ENCODE measurements at regions not wholly inside any gene's neighbourhood (a gene's known extent, or its start where the extent isn't known, plus 50 kb on each side); places are given as distances from the start of the nearest gene placed in this dataset.

DNA sequence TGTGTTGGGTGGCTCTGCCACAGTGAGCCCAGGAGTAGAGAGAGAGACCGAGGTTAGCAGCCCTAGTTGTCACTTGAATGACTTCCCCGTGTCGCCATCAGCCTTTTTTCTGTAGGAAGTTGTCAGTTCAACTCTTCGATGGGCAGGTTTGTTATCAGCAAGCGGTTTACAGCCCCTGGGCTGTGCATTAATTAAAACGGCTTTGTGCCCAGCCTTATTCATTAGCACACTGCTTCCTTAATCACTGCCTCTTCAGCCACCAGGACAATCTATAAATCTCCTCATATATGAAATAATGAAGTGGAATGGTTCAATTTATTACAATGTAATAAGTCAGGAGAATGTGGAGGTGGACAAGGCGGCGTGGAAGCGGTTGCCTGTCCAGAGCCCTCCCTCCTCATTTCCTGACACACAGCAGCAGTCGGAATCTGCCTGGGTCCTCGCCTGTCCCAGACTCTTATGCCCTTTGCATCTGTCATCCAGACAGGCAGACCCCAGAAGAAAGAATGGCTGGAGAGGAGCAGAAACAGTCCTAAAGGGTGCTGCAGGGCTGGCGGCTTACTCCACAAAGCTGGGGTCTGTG is 122.4 kb upstream of the OPCML start:
- no peak for TF ChIP-seq CTCF (IDR thresholded peaks at IDR 0.05)
- TF ChIP-seq POLR2A (IDR thresholded peaks at IDR 0.05; ENCODE audit: low read depth), result no peak
- TF ChIP-seq EP300 (IDR thresholded peaks at IDR 0.05), result no peak

All from esophagus muscularis mucosa (tissue), 4 donors.